HEK293 (cell line): ENCODE measurements at regions not wholly inside any gene's neighbourhood (a gene's known extent, or its start where the extent isn't known, plus 50 kb on each side); places are given as distances from the start of the nearest gene placed in this dataset.

Experiments used
- CTCF ChIA-PET: fragments of 350-600 bp; formaldehyde crosslinking; extraction: SDS; loops from one replicate; lab custom pipeline; 2021; ENCODE audit warnings: antibody characterized with exemption; lab: Yijun Ruan, JAX
- POLR2A ChIA-PET: fragments of 300-600 bp; formaldehyde crosslinking; extraction: SDS; loops from one replicate; lab custom pipeline; 2020; ENCODE audit warnings: antibody characterized with exemption, inconsistent platforms; lab: Yijun Ruan, JAX
- H3K27ac ChIP-seq: fragments of 200-500 bp; sonication (Bioruptor generic); 2 replicates; pipeline ENCODE4 v1.5.1; 2014; ENCODE audit warnings: low read depth, low read length, control low read depth, inconsistent platforms; ENCODE audit errors: extremely low read depth
- H3K36me3 ChIP-seq, 2 experiments: fragments of 200-500 bp in 1 of 2; sonication (Bioruptor generic) in 1 of 2; 1 replicate in 1 of 2; 2 replicates in 1 of 2; pipeline ENCODE4 v1.5.1; 2014 to 2017; ENCODE audit warnings: inconsistent platforms in 2 of 2, low read length in 2 of 2; ENCODE audit not compliant: control insufficient read depth in 2 of 2, insufficient read depth in 1 of 2
- H3K4me1 ChIP-seq: fragments of 200-500 bp; sonication (Bioruptor generic); 2 replicates; pipeline ENCODE4 v1.5.1; 2014; ENCODE audit warnings: mild to moderate bottlenecking, low read length, inconsistent platforms; ENCODE audit not compliant: control insufficient read depth, insufficient read depth
- H3K4me3 ChIP-seq: 2 replicates; pipeline ENCODE4 v1.5.1; 2011; ENCODE audit warnings: low read depth, mild to moderate bottlenecking, control low read depth, low read length, moderate library complexity
- H3K9me3 ChIP-seq: fragments of 200-500 bp; sonication (Bioruptor generic); 2 replicates; pipeline ENCODE4 v1.5.1; 2014; ENCODE audit warnings: low read depth, low read length, inconsistent platforms; ENCODE audit not compliant: control insufficient read depth, insufficient read depth
- AEBP2 ChIP-seq: fragments of 450-650 bp; formaldehyde crosslinking; IDR thresholded peaks from 2 replicates; pipeline ENCODE4 v1.5.1; 2016; ENCODE audit warnings: missing biosample characterization, missing genetic modification characterization, borderline replicate concordance
- EGR2 ChIP-seq: fragments of 450-650 bp; formaldehyde crosslinking; IDR thresholded peaks from 2 replicates; pipeline ENCODE4 v1.5.1; 2016; ENCODE audit warnings: low read depth, missing biosample characterization, missing genetic modification characterization
- GFI1B ChIP-seq: fragments of 450-650 bp; formaldehyde crosslinking; IDR thresholded peaks from 2 replicates; pipeline ENCODE4 v1.5.1; 2016; ENCODE audit warnings: missing biosample characterization, missing genetic modification characterization
- KLF1 ChIP-seq: fragments of 450-650 bp; formaldehyde crosslinking; IDR thresholded peaks from 2 replicates; pipeline ENCODE4 v1.5.1; 2016; ENCODE audit warnings: missing biosample characterization, missing genetic modification characterization
- KLF7 ChIP-seq: fragments of 450-650 bp; formaldehyde crosslinking; IDR thresholded peaks from 2 replicates; pipeline ENCODE4 v1.5.1; 2016; ENCODE audit warnings: missing biosample characterization, missing genetic modification characterization, borderline replicate concordance
- KLF9 ChIP-seq: fragments of 450-650 bp; formaldehyde crosslinking; IDR thresholded peaks from 2 replicates; pipeline ENCODE4 v1.5.1; 2016; ENCODE audit warnings: missing biosample characterization, missing genetic modification characterization, low read depth
- TCF7L2 ChIP-seq: IDR thresholded peaks from 2 replicates; pipeline ENCODE4 v1.6.1; 2011; ENCODE audit warnings: low read depth, mild to moderate bottlenecking, inconsistent platforms, low read length, moderate library complexity, borderline replicate concordance
- ZBTB1 ChIP-seq: fragments of 450-650 bp; formaldehyde crosslinking; IDR thresholded peaks from 2 replicates; pipeline ENCODE4 v1.5.1; 2016; ENCODE audit warnings: missing biosample characterization, missing genetic modification characterization
- ZNF133 ChIP-seq: fragments of 450-650 bp; formaldehyde crosslinking; IDR thresholded peaks from 2 replicates; pipeline ENCODE4 v1.5.1; 2016; ENCODE audit warnings: missing biosample characterization, missing genetic modification characterization
- ZNF211 ChIP-seq: fragments of 450-650 bp; formaldehyde crosslinking; IDR thresholded peaks from 2 replicates; pipeline ENCODE4 v1.5.1; 2016; ENCODE audit warnings: low read depth, missing biosample characterization, missing genetic modification characterization
- ZNF292 ChIP-seq: fragments of 450-650 bp; formaldehyde crosslinking; IDR thresholded peaks from 2 replicates; pipeline ENCODE4 v1.5.1; 2016; ENCODE audit warnings: low read depth, missing biosample characterization, missing genetic modification characterization, borderline replicate concordance
- ZNF341 ChIP-seq: fragments of 450-650 bp; formaldehyde crosslinking; IDR thresholded peaks from 2 replicates; pipeline ENCODE4; 2016; ENCODE audit warnings: low read depth, missing biosample characterization, missing genetic modification characterization
- ZNF366 ChIP-seq: fragments of 450-650 bp; formaldehyde crosslinking; conservative IDR thresholded peaks from 2 replicates; pipeline ENCODE4 v1.5.1; 2016; ENCODE audit warnings: missing biosample characterization, missing genetic modification characterization
- ZNF514 ChIP-seq: fragments of 450-650 bp; formaldehyde crosslinking; IDR thresholded peaks from 2 replicates; pipeline ENCODE4 v1.5.1; 2016; ENCODE audit warnings: missing biosample characterization, missing genetic modification characterization
- ZNF518A ChIP-seq: fragments of 450-650 bp; formaldehyde crosslinking; conservative IDR thresholded peaks from 2 replicates; pipeline ENCODE4 v1.5.1; 2016; ENCODE audit warnings: low read depth, missing biosample characterization, missing genetic modification characterization
- ZNF561 ChIP-seq: fragments of 450-650 bp; IDR thresholded peaks from 2 replicates; pipeline ENCODE4 v1.5.1; 2018; ENCODE audit warnings: missing biosample characterization, missing genetic modification characterization, borderline replicate concordance
- ZNF580 ChIP-seq: fragments of 450-650 bp; formaldehyde crosslinking; IDR thresholded peaks from 2 replicates; pipeline ENCODE4 v1.5.1; 2016; ENCODE audit warnings: missing biosample characterization, missing genetic modification characterization
- ZNF629 ChIP-seq: fragments of 450-650 bp; formaldehyde crosslinking; IDR thresholded peaks from 2 replicates; pipeline ENCODE4 v1.5.1; 2017; ENCODE audit warnings: missing biosample characterization, missing genetic modification characterization
- ZNF664 ChIP-seq: fragments of 450-650 bp; formaldehyde crosslinking; IDR thresholded peaks from 2 replicates; pipeline ENCODE4 v1.5.1; 2016; ENCODE audit warnings: missing biosample characterization, missing genetic modification characterization
- ZNF670 ChIP-seq: fragments of 450-650 bp; formaldehyde crosslinking; IDR thresholded peaks from 2 replicates; pipeline ENCODE4 v1.5.1; 2016; ENCODE audit warnings: missing biosample characterization, missing genetic modification characterization, low read depth
- ZNF768 ChIP-seq: fragments of 450-650 bp; formaldehyde crosslinking; IDR thresholded peaks from 2 replicates; pipeline ENCODE4 v1.5.1; 2018; ENCODE audit warnings: missing biosample characterization, mild to moderate bottlenecking, missing genetic modification characterization
- ZSCAN23 ChIP-seq: fragments of 450-650 bp; formaldehyde crosslinking; IDR thresholded peaks from 2 replicates; pipeline ENCODE4 v1.5.1; 2016; ENCODE audit warnings: missing biosample characterization, missing genetic modification characterization
- ZXDB ChIP-seq: fragments of 450-650 bp; formaldehyde crosslinking; IDR thresholded peaks from 2 replicates; pipeline ENCODE4 v1.5.1; 2016; ENCODE audit warnings: missing biosample characterization, missing genetic modification characterization

- TF ChIP-seq ZNF518A (tag by site-specific recombination) (no peak), ZNF366 (no peak)
- TF ChIP-seq, all 188 proteins: peak for 0
Observed at GRCh38 chr4:177103619-177104018, 206.1 kb upstream of the NEIL3 start (continued).

GRCh38 chr4:177105536-177105935 lies 204.1 kb upstream of the NEIL3 start:
- CTCF ChIA-PET: interaction anchor here (0.6 kb wide), 1 partner anchor 561 kb away, joined by 3 read pairs; no protein-coding TSS in a partner anchor

GRCh38 chr4:177107288-177107921 lies 202.3 kb upstream of the NEIL3 start:
- Histone ChIP-seq H3K27ac (no peak overlapping the region), H3K9me3 (no peaks in the 10 kb centered on the region), H3K4me3 (no peak overlapping the region), H3K4me1 (no peaks in the 10 kb centered on the region), H3K36me3 (no peaks in the 10 kb centered on the region)
- ChIA-PET CTCF (no interaction called here), POLR2A (no interaction called here)
- TF ChIP-seq ZNF292: no peak
- TF ChIP-seq ZNF580 (tag by site-specific recombination): no peak
- no peak for TF ChIP-seq ZNF211
- no peak for TF ChIP-seq ZNF664
- no peak for TF ChIP-seq ZNF514 (tag by site-specific recombination)
- no peak for TF ChIP-seq TCF7L2
- no peak for TF ChIP-seq AEBP2 (tag by site-specific recombination)

More at GRCh38 chr4:177105536-177105935, 204.1 kb upstream of the NEIL3 start:
- POLR2A ChIA-PET: no interaction called here
- Histone ChIP-seq H3K9me3 (no peaks in the 10 kb centered on the region), H3K4me3 (no peak overlapping the region), H3K36me3 (no peaks in the 10 kb centered on the region), H3K27ac (no peak overlapping the region), H3K4me1 (no peaks in the 10 kb centered on the region)
- no peak for TF ChIP-seq ZNF561 (tag by site-specific recombination)
- no peak for TF ChIP-seq KLF9
- TF ChIP-seq ZSCAN23: no peak
- TF ChIP-seq ZXDB: no peak
- TF ChIP-seq ZNF341: no peak
- no peak for TF ChIP-seq EGR2
- no peak for TF ChIP-seq ZBTB1
- no peak for TF ChIP-seq ZNF768
- TF ChIP-seq ZNF211: no peak
- no peak for TF ChIP-seq ZNF670
- TF ChIP-seq GFI1B (tag by site-specific recombination): no peak
- no peak for TF ChIP-seq ZNF629 (tag by site-specific recombination)
- no peak for TF ChIP-seq ZNF133 (tag by site-specific recombination)
- no peak for TF ChIP-seq KLF1 (tag by site-specific recombination)
- TF ChIP-seq KLF7: no peak
